Thyroid gland (tissue), 4 donors: ENCODE measurements at regions not wholly inside any gene's neighbourhood (a gene's known extent, or its start where the extent isn't known, plus 50 kb on each side); places are given as distances from the start of the nearest gene placed in this dataset.
"Not testable (repeated sequence)": the region's sequence is repeated elsewhere in the genome, so short reads cannot be mapped to it uniquely, and the experiment has no call there.

ENCODE experiments used
- CTCF ChIP-seq, 6 experiments: fragments of 200-600 bp in 3 of 6; fragments of 450-650 bp in 3 of 6; sonication (generic) in 3 of 6; IDR thresholded peaks; one replicate each; pipeline ENCODE4 v1.5.1; 2016 to 2019; ENCODE audit warnings: antibody characterized with exemption in 6 of 6, mild to moderate bottlenecking in 2 of 6, inconsistent platforms in 1 of 6, moderate library complexity in 1 of 6
- POLR2A ChIP-seq, 2 donors: fragments of 450-650 bp; IDR thresholded peaks; one replicate each; pipeline ENCODE4 v1.6.1; 2017; ENCODE audit warnings: antibody characterized with exemption in 2 of 2, mild to moderate bottlenecking in 2 of 2, moderate library complexity in 1 of 2

GRCh38 chr20:25813511-25813910, 116.9 kb upstream of the ZNF337 start:
- TF ChIP-seq CTCF, POLR2A (IDR thresholded peaks at IDR 0.05): not testable (repeated sequence)
